Uterus (tissue), 2 donors: ENCODE measurements at regions not wholly inside any gene's neighbourhood (a gene's known extent, or its start where the extent isn't known, plus 50 kb on each side); places are given as distances from the start of the nearest gene placed in this dataset.

Experiments
- POLR2A ChIP-seq, 2 donors: fragments of 450-650 bp; IDR thresholded peaks; one replicate each; pipeline ENCODE4 v1.6.1; 2016; ENCODE audit warnings: antibody characterized with exemption in 2 of 2, mild to moderate bottlenecking in 1 of 2, moderate library complexity in 1 of 2
- TF ChIP-seq, protein P1 (sequence below), 4 experiments: fragments of 200-600 bp in 2 of 4; fragments of 450-650 bp in 2 of 4; sonication (generic) in 2 of 4; IDR thresholded peaks; one replicate each; pipeline ENCODE4 v1.5.1; 2016 to 2019; ENCODE audit warnings: antibody characterized with exemption in 4 of 4, mild to moderate bottlenecking in 2 of 4, moderate library complexity in 1 of 4

DNA sequence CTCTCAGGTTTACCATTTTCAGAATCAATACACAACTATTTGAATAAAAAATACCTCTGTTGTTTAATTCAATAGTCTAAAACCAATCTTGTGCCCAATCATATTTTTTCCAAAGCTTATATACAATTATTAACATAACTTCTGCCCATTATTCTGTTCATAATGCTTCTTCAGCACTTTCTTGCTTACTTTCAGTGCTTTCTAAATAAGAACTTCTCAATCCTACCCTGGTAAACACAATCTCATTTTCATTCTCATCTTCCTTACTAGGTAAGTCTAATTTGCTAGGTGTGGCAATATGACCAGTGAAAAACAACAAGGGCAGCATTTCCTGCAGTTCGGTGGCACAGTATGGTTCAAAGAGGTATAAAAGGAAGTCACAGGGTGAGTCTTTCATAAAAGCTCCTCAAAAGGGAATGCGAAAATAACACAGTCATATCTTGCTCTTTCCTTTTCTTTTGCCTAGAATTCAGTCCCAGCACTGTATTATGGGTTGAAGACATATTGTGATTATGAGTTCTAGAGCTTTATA, 103.5 kb downstream of the FOXG1 start:
- TF ChIP-seq, protein P1, sequence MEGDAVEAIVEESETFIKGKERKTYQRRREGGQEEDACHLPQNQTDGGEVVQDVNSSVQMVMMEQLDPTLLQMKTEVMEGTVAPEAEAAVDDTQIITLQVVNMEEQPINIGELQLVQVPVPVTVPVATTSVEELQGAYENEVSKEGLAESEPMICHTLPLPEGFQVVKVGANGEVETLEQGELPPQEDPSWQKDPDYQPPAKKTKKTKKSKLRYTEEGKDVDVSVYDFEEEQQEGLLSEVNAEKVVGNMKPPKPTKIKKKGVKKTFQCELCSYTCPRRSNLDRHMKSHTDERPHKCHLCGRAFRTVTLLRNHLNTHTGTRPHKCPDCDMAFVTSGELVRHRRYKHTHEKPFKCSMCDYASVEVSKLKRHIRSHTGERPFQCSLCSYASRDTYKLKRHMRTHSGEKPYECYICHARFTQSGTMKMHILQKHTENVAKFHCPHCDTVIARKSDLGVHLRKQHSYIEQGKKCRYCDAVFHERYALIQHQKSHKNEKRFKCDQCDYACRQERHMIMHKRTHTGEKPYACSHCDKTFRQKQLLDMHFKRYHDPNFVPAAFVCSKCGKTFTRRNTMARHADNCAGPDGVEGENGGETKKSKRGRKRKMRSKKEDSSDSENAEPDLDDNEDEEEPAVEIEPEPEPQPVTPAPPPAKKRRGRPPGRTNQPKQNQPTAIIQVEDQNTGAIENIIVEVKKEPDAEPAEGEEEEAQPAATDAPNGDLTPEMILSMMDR (IDR thresholded peaks at IDR 0.05) = no peak
- no peak for TF ChIP-seq POLR2A (IDR thresholded peaks at IDR 0.05)
